ENCODE measurements at regions not wholly inside any gene's neighbourhood (a gene's known extent, or its start where the extent isn't known, plus 50 kb on each side); places are given as distances from the start of the nearest gene placed in this dataset.

GRCh38 chr1:8185400-8185799, 132.5 kb upstream of the SLC45A1 start:
- Histone ChIP-seq H3K27me3 (ENCODE audit: low read length) (no peaks in the 10 kb centered on the region), H3K4me3 (ENCODE audit: low read length) (no peak overlapping the region), H3K27ac (ENCODE audit: low read length) (peak overlapping the region; percentile 99), H3K4me1 (ENCODE audit: insufficient read depth, low read length) (peaks cover 36% of the 10 kb centered on the region), H3K79me2 (ENCODE audit: low read length) (no peaks in the 10 kb centered on the region), H3F3A (ENCODE audit: low read length, unreplicated experiment) (peaks cover 4% of the 10 kb centered on the region), H3K4me2 (ENCODE audit: low read length) (no peak overlapping the region), H3K9me2 (replicated peaks; ENCODE audit: low read length) (no peaks in the 10 kb centered on the region), H2AFZ (ENCODE audit: low read length) (no peak overlapping the region), H3K9ac (ENCODE audit: low read length) (no peak overlapping the region), H4K20me1 (ENCODE audit: low read length) (no peaks in the 10 kb centered on the region), H3K36me3 (ENCODE audit: low read depth, low read length) (no peaks in the 10 kb centered on the region), H3K9me3 (ENCODE audit: low read length) (no peaks in the 10 kb centered on the region)
- POLR2A ChIA-PET (ENCODE audit: unreplicated experiment), result interaction anchor here (0.6 kb wide), 1 partner anchor 130 kb away, joined by 3 read pairs; no protein-coding TSS in a partner anchor
- intact Hi-C loops (cut with micrococcal nuclease), result no loop called here
- TF ChIP-seq CTCF (conservative IDR thresholded peaks at IDR 0.05; ENCODE audit: low read depth, low read length) (no peak), EZH2 (IDR thresholded peaks at IDR 0.05; ENCODE audit: low read length, unreplicated experiment) (no peak), EZH2phosphoT487 (IDR thresholded peaks at IDR 0.05; ENCODE audit: borderline replicate concordance, low read length) (no peak)
- DNase-seq (no peak), ATAC-seq (no peak)
- CTCF ChIA-PET, result no interaction called here
- BruUV-seq (replicated peaks), result no TSS peak

GRCh38 chr1:8184301-8184700, 133.6 kb upstream of the SLC45A1 start:
- ChIA-PET POLR2A (ENCODE audit: unreplicated experiment) (interaction anchor here (0.9 kb wide), 1 partner anchor 20 kb away, joined by 4 read pairs; no protein-coding TSS in a partner anchor), CTCF (no interaction called here)
- peak overlapping the region; percentile 99 for H3K27ac ChIP-seq (ENCODE audit: low read length)
- no peak overlapping the region for H3K4me3 ChIP-seq (ENCODE audit: low read length)
- no TSS peak for BruUV-seq (replicated peaks)
- no peaks in the 10 kb centered on the region for H3K27me3 ChIP-seq (ENCODE audit: low read length)
- TF ChIP-seq EZH2 (IDR thresholded peaks at IDR 0.05; ENCODE audit: low read length, unreplicated experiment) (no peak), CTCF (conservative IDR thresholded peaks at IDR 0.05; ENCODE audit: low read depth, low read length) (no peak), EZH2phosphoT487 (IDR thresholded peaks at IDR 0.05; ENCODE audit: borderline replicate concordance, low read length) (no peak)
- H2AFZ ChIP-seq (ENCODE audit: low read length), result no peak overlapping the region
- peaks cover 4% of the 10 kb centered on the region for H3F3A ChIP-seq (ENCODE audit: low read length, unreplicated experiment)
- H3K36me3 ChIP-seq (ENCODE audit: low read depth, low read length), result peaks cover 1% of the 10 kb centered on the region; the same call in 1 of the 2 replicates
- DNase-seq (peak; percentile 60), ATAC-seq (0 out of 2 replicates have a peak, but pooled peaks have one; percentile 9)
- intact Hi-C loops (cut with micrococcal nuclease), result loop anchor here (5.0 kb wide), 2 partner anchors 128 to 137 kb away; no protein-coding TSS in a partner anchor
- H3K9me2 ChIP-seq (replicated peaks; ENCODE audit: low read length), result no peaks in the 10 kb centered on the region
- no peak overlapping the region for H3K4me2 ChIP-seq (ENCODE audit: low read length)
- no peaks in the 10 kb centered on the region for H4K20me1 ChIP-seq (ENCODE audit: low read length)
- H3K9me3 ChIP-seq (ENCODE audit: low read length), result peaks cover 5% of the 10 kb centered on the region; the same call in 1 of the 2 replicates
- H3K9ac ChIP-seq (ENCODE audit: low read length), result peak overlapping the region; percentile 85
- peaks cover 27% of the 10 kb centered on the region for H3K4me1 ChIP-seq (ENCODE audit: insufficient read depth, low read length)
- H3K79me2 ChIP-seq (ENCODE audit: low read length), result no peaks in the 10 kb centered on the region
